ENCODE measurements at regions not wholly inside any gene's neighbourhood (a gene's known extent, or its start where the extent isn't known, plus 50 kb on each side); places are given as distances from the start of the nearest gene placed in this dataset.

GRCh38 chr7:119984247-119984646, 288.7 kb upstream of the KCND2 start:
- H4K20me1 ChIP-seq (ENCODE audit: control insufficient read depth, insufficient read depth) = no peaks in the 10 kb centered on the region
- H3K36me3 ChIP-seq (ENCODE audit: control insufficient read depth in 2 of 2, insufficient read depth in 2 of 2, low read length in 1 of 2) = no peaks in the 10 kb centered on the region
- intact Hi-C loops (cut with micrococcal nuclease; ENCODE audit: unreplicated experiment) (no loop called here), in situ Hi-C loops (cut with MboI) (no loop called here)
- DNase-seq (ENCODE audit: low read depth, low spot score) = no peak
- no peaks in the 10 kb centered on the region for H3K79me2 ChIP-seq (ENCODE audit: control insufficient read depth, insufficient read depth, low read length)
- H3K27ac ChIP-seq (ENCODE audit: control insufficient read depth, insufficient read depth) = no peak overlapping the region
- ChIA-PET SMC1A (ENCODE audit: uncharacterized antibody, unreplicated experiment) (interaction anchor here (0.6 to 1.7 kb wide), 3 partner anchors 14 to 571 kb away, joined by 3 to 4 read pairs (median 3); no protein-coding TSS in a partner anchor), CTCF (interaction anchor here (1.1 kb wide), 1 partner anchor 9 kb away, joined by 3 read pairs; no protein-coding TSS in a partner anchor), POLR2A (no interaction called here), RAD21 (ENCODE audit: unreplicated experiment) (no interaction called here)
- no peak overlapping the region for H3K4me3 ChIP-seq
- no peaks in the 10 kb centered on the region for H3K9me3 ChIP-seq (replicated peaks; ENCODE audit: control insufficient read depth, insufficient read depth, low read length)
- BruUV-seq (replicated peaks) = no TSS peak
- no peak for ATAC-seq
- no peak for FAIRE-seq
- no peak overlapping the region for H3K9ac ChIP-seq (ENCODE audit: control insufficient read depth, insufficient read depth, low read length)
- H3K4me2 ChIP-seq (ENCODE audit: control insufficient read depth, insufficient read depth) = no peak overlapping the region
- no peak overlapping the region for H2AFZ ChIP-seq (ENCODE audit: control insufficient read depth, low read depth, low read length)
- no peak for TF ChIP-seq ZBTB40 (IDR thresholded peaks at IDR 0.05; ENCODE audit: borderline replicate concordance)
- no peak for TF ChIP-seq CTCF (IDR thresholded peaks at IDR 0.05 in 2 of 3, conservative IDR thresholded peaks at IDR 0.05 in 1 of 3; ENCODE audit: control insufficient read depth in 2 of 3, extremely low read depth in 1 of 3, insufficient read depth in 1 of 3, low read depth in 3 of 3, low read length in 3 of 3)
- no peak for TF ChIP-seq ESRRA (IDR thresholded peaks at IDR 0.05; ENCODE audit: low read length)
- no peak for TF ChIP-seq STAT3 (IDR thresholded peaks at IDR 0.05; ENCODE audit: low read depth, low read length)
- no peaks in the 10 kb centered on the region for H3K4me1 ChIP-seq (ENCODE audit: control insufficient read depth, insufficient read depth, low read length)
- WGBS (ENCODE audit: insufficient coverage, insufficient replicate concordance, low lambda C conversion rate, missing lambda C conversion rate) = 55% methylated on average over 3 of the region's 3 CpGs
- H3K27me3 ChIP-seq (replicated peaks in 1 of 2; ENCODE audit: control insufficient read depth in 2 of 2, insufficient read depth in 2 of 2, low read length in 1 of 2) = no peaks in the 10 kb centered on the region
